Keratinocyte (primary cell): ENCODE measurements at regions not wholly inside any gene's neighbourhood (a gene's known extent, or its start where the extent isn't known, plus 50 kb on each side); places are given as distances from the start of the nearest gene placed in this dataset.
"Not testable (repeated sequence)": the region's sequence is repeated elsewhere in the genome, so short reads cannot be mapped to it uniquely, and the experiment has no call there.

Experiments used
- EZH2 ChIP-seq: IDR thresholded peaks from one replicate; pipeline ENCODE4 v1.6.1; 2012; ENCODE audit warnings: inconsistent platforms, mild to moderate bottlenecking, low read length, moderate library complexity
- TF ChIP-seq, protein P1 (sequence below), 3 experiments: IDR thresholded peaks in 1 of 3; conservative IDR thresholded peaks in 1 of 3; optimal IDR thresholded peaks in 1 of 3; 2 replicates in 2 of 3; 3 replicates in 1 of 3; pipeline versions ENCODE3 to v1.5.1; 2011; ENCODE audit warnings: low read length in 3 of 3, mild to moderate bottlenecking in 3 of 3, moderate library complexity in 2 of 3, control low read depth in 1 of 3, inconsistent platforms in 1 of 3; ENCODE audit not compliant: insufficient read depth in 2 of 3; ENCODE audit errors: extremely low read depth in 1 of 3

DNA sequence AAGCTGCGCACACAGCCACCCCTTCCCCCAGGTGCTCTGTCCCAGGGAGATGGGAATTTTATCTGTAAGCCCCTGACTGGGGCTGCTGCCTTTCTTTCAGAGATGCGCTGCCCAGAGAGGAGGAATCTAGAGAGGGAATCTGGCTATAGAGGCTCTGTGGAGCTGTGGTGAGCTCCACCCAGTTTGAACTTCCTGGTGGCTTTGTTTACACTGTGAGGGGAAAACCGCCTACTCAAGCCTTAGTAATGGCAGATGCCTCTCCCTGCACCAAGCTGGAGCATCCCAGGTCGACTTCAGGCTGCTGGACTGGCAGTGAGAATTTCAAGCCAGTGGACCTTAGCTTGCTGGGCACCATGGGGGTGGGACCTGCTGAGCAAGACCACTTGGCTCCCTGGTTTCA is 235.2 kb upstream of the GLRA1 start:
- TF ChIP-seq, protein P1, sequence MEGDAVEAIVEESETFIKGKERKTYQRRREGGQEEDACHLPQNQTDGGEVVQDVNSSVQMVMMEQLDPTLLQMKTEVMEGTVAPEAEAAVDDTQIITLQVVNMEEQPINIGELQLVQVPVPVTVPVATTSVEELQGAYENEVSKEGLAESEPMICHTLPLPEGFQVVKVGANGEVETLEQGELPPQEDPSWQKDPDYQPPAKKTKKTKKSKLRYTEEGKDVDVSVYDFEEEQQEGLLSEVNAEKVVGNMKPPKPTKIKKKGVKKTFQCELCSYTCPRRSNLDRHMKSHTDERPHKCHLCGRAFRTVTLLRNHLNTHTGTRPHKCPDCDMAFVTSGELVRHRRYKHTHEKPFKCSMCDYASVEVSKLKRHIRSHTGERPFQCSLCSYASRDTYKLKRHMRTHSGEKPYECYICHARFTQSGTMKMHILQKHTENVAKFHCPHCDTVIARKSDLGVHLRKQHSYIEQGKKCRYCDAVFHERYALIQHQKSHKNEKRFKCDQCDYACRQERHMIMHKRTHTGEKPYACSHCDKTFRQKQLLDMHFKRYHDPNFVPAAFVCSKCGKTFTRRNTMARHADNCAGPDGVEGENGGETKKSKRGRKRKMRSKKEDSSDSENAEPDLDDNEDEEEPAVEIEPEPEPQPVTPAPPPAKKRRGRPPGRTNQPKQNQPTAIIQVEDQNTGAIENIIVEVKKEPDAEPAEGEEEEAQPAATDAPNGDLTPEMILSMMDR (optimal IDR thresholded peaks at IDR 0.05 in 1 of 3, IDR thresholded peaks at IDR 0.05 in 1 of 3, conservative IDR thresholded peaks at IDR 0.05 in 1 of 3; ENCODE audit: extremely low read depth in 1 of 3, insufficient read depth in 2 of 3, low read length in 3 of 3) = not testable (repeated sequence)
- TF ChIP-seq EZH2 = not testable (repeated sequence)
